ENCODE measurements at regions not wholly inside any gene's neighbourhood (a gene's known extent, or its start where the extent isn't known, plus 50 kb on each side); places are given as distances from the start of the nearest gene placed in this dataset.

GRCh38 chr1:231108516-231109302 is 53.1 kb upstream of the TRIM67 start:
- DNase-seq, result no peak

DNA sequence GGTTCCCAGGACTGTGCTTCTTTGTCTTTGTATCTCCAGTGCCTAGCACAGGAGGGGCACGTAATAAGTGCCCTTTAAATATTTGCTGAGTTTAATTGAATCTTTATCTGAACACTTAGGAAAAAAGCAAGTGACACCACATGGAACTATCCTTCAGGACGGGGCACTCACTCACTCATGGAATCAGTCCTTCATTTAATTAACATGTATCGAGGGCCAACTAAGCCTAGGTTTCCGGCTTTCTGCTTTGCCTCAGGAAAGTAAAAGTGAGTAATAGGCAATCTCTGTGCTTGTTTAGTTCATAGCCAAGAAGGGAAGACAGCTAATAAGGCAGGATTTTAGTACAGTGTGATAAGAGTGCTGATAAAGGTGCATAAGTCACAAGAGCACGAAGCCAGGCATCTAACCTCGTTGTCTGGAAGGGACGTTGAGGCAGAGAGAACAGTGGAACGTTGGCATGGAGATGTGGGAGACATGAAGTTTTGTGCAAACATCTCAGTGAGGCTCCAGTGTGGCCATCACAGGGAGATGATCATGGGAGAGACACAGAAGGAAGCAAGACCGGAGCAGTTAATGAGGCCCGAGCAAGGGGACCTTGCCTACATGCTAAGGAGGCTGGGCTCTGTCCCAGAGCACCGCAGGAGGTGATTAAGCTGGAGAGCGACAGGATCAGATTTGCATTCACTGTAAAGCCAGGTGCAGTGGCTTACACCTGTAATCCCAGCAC is 54.1 kb upstream of the TRIM67 start:
- no peak for DNase-seq

DNA sequence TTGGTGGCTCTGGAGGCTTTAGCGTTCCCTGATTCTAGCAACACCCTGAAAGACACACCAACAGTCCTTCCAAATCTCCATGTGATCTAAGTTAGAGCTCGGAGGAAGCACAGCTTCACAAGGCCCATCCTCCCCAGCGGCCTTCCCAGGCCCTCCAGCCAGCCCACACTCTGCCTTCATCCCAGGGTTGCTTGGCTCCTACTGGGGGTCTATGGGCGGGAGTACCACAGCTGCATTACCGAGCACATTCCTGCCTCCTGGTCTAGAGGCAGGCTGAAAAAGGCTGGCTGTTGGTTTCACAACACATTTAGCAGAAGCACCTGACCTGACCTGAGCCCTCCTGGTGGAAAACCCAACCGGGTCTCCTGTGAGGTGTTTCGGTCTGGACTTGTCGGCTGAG is 54.7 kb upstream of the TRIM67 start:
- no peak for DNase-seq

GRCh38 chr1:231106347-231106746 is 55.5 kb upstream of the TRIM67 start:
- DNase-seq, result peak; percentile 93

GRCh38 chr1:231104917-231105316 is 56.9 kb upstream of the TRIM67 start:
- no peak for DNase-seq

GRCh38 chr1:231103961-231104360 is 57.9 kb upstream of the TRIM67 start:
- no peak for DNase-seq

DNA sequence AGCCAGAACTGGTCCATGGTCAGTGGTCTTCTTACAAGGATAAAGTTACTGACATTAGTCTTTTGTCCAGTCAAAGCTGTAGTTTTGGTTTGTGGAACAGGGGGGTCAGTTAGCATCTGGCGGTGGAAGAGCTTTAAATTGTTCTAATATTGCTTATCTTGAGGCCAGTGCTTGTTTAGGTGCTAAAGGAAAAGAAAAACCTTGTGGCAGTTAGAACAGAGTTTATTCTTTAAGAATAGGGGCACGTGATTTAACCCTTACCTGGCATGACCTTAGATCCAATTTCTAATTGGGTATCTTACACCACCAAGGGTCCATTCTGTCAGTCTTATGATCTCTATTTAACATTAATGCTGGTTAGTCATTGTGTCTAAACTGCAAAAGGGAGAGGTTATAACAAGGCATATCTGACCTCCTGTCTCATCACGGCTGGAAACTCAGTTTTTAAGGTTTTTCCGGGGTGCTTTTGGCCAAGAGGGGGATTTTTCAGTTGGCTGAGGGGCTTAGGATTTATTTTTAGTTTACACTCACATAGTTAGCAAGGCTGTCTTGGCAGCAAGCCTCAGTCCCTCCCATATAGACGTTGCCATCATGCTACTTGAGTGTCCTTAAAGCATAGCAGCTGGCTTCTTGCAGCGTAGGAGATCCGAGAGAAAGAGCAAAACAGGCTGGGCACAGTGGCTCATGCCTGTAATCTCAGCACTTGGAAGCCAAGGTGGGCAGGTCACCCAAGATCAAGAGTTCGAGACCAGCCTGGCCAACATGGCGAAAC is 60.1 kb upstream of the FAM89A start:
- no peak for DNase-seq

- no peak for DNase-seq
Measured at GRCh38 chr1:231099311-231099710, 59.3 kb upstream of the FAM89A start.

- no peak for DNase-seq
Measured at GRCh38 chr1:231095595-231095994, 55.5 kb upstream of the FAM89A start.

DNA sequence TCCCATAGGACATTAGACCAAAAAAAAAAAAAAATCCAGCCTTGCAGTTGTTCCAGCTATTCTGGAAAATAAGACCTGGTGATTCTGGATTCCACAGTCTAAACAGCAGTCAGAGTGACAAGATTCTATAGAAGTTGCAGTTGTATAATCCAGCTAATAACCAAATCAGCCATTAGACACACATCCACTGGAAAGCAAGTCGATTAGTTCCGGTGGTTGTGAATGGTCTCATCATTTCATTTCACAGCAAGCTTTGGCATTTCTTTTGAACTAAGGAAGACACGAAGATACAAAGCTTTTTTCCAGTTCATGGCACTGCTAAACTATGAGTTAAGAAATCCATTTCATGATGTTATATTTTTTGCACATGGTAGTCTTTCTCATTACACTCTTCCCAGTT is 54.4 kb upstream of the FAM89A start:
- DNase-seq, result no peak

GRCh38 chr1:231093156-231093922 is 53.3 kb upstream of the FAM89A start:
- DNase-seq, result no peak

DNA sequence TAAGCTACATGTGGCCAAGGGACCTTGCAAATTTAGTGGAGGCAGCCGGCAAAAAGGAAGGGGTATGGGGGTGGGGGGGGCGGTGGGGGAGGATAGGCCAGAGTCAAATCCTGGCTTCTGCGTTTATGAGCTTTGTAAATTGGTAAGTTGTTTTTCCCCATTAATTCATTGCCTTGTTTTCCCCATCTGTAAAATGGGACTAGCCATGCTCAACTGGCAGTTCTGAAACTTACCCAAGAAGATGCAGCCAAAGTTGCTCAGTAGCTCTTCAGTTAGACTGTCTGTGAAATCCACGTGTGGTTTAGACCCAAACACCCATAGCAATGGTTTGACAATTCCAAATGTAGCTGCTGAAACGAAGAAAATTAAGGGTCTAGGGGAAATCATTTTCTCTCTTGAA is 52.3 kb upstream of the FAM89A start:
- no peak for DNase-seq

DNA sequence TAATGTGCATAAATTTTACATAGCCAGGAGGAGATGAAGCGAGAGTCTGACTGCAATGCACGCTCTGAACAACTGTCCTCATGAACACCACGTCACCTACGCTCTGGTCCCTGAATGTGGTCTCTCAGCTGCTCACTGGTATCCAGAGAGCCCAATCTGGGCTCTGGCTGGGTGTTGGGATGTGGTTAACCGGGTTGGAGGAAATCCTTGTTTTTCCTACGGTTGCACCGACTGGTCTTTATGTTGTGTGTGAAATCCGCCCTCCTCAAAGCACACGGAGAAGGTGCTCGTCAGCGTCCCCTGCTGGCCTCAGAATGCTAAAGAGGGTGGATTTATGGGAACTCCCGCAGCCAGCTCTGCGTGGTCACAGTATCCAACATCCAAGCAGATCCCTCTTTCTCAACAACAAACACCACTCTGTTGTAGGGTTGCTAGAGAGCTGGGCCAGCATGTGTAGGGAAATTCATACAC is 51.8 kb upstream of the FAM89A start:
- DNase-seq, result peak; percentile 9

DNA sequence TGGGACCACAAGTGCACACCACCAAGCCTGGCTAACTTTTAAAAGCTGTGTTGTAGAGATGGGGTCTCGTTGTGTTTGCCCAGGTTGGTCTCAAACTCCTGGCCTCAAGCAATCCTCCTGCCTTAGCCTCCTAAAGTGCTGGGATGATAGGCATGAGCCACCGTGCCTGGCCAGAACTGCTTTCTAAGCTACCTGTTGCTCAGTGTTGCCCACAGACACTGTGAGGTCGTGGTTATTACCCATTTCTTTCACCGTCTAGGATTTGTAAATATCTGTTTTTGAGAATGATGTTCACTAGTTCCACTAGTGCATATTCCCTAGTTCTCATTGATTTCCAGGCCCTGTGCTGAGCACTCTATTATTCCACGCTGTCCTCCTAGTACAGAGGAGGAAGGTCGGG is 51.4 kb upstream of the FAM89A start:
- DNase-seq, result no peak
